ENCODE measurements at regions not wholly inside any gene's neighbourhood (a gene's known extent, or its start where the extent isn't known, plus 50 kb on each side); places are given as distances from the start of the nearest gene placed in this dataset.
"Not testable (repeated sequence)": the region's sequence is repeated elsewhere in the genome, so short reads cannot be mapped to it uniquely, and the experiment has no call there.

GRCh38 chr2:234898534-234899053 lies 53.2 kb upstream of the SH3BP4 start:
- no peak for DNase-seq

GRCh38 chr2:234888442-234888841 lies 63.4 kb upstream of the SH3BP4 start:
- not testable (repeated sequence) for DNase-seq

- DNase-seq: no peak
Measured at GRCh38 chr2:234887195-234887594, 64.6 kb upstream of the SH3BP4 start.

- no peak for DNase-seq
Measured at GRCh38 chr2:234885886-234886285, 65.9 kb upstream of the SH3BP4 start.

DNA sequence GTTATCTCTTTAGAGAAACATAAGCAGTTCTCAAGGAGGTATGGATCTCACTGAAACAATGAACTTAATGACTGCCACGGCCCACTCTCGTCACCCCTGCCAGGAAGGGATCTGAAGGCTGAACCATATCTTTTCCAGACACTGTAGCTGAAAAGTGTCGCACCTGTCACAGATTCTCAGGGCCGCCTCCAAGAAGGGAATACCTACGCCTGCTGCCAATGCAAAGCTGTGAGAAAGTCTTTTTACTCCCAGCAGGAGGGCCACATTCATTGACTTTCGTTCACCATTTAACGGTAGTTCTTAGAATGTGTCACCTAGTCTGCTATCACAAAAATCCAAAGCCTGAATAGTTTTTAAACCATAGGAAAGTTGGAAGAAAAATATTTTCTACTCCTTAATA lies 66.7 kb upstream of the SH3BP4 start:
- DNase-seq: no peak

- no peak for DNase-seq
Measured at GRCh38 chr2:234884591-234884990, 67.2 kb upstream of the SH3BP4 start.

GRCh38 chr2:234881413-234882241 lies 70.2 kb upstream of the SH3BP4 start:
- no peak for DNase-seq

DNA sequence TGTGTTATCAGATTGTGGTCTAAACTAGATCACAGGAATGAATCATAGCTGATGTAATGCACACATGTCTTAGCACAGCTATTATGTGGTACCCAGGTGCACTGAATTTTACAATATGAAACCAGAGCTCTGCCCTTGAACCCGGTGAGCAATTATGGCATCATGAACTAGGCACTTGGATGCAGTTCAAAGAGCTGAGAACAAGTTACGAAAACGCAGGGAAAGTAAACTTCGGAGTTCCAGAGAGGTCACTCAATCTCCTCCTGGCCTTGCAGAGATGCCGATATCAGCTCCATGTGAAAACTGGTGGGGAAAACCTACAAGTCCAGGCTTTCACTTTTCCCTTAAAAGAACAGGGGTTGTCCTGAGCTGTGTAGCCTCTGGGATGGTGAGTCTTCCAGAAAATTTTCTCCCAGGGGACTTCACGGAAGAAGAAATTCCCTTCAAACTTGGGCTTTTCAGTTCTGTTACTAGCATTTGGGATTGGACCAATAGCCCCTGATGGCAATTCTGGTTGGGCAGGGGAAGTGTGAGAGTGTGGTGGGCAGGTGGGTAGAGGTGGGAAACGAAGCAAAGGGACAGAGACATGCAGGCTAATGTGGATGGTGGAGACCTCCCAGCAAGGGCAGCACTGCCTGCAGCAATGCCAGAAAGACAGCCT lies 71.1 kb upstream of the SH3BP4 start:
- DNase-seq: no peak

DNA sequence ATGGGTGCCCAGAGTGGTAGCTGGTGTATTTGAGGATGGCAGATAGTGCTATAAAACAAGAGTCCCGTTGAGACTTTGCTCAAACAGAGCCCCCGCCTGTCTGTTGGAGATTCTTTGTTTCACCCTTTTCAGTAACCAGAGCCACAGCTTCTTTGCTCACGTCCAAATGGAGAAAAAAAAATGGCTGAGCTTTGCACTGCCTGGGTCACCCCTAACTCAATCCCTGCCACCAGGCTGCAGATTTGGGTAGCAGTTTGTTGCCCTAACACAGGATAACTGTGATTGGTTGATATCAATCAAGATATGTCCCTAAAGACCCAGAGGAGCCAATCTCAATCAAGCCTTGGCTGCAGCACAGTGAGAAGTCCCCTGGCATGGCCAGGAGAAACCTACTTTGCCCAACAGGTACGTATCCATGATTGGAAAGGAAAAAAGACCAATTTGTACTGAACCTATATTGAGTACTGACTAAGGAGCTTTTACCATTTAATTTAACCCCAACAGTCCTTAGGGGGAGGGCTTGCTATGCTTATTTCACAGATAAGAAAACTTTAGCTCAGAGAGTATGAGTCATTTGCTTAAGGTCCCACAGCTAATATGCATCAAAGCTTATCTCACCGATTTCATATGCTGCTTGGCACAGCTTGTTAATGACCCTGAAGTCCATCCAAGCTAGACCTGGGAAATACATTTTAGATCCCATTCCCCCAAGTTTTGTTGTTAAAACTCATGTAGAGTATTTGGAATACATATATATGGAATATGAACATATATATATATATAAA lies 72.0 kb upstream of the SH3BP4 start:
- no peak for DNase-seq

DNA sequence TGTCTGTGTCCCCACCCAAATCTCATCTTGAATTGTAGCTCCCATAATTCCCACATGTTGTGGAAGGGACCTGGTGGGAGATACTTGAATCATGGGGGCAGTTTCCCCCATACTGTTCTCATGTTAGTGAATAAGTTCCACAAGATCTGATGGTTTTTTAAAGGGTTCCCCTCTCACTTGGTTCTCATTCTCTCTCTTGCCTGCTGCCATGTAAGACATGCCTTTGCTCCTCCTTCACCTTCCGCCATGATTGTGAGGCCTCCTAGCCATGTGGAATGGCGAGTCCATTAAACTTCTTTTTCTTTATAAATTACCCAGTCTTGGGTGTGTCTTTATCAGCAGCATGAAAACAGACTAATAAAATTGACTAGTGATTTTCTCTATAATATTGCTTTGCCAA lies 75.2 kb upstream of the SH3BP4 start:
- DNase-seq: not testable (repeated sequence)

DNA sequence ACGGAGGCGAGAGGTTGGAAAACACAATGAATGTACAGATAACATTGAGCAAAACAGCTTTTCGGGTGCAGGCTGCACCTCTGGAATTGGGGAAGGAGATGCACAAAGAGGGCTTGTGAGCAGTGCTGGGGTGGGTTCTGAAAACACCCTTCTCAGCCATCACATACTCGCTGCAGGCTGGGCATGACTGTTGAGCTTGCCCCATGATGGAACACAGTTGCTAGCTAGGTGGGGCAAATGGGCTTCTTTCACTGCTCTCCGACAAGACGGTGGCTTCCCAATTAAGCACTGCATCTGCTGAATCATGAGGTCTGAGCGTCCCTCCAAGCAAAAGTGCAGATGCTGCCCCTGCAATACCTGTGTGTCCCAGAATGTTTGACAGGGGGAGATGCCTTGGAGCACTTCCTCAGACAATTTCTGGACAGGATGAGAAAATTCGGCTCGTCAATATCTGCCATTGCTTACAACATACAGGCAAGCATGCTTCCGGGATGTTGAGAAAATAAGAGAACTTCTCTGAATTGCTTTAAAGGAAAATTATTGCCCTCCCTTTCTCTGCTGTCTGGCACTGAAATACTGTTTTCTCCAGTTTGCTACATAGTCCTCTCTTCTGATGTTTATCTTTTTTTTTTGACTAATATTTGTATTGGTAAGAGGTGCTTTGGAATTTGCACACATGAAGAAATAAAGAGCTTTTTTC lies 77.3 kb upstream of the SH3BP4 start:
- DNase-seq: no peak

GRCh38 chr2:234873828-234874173 lies 78.0 kb upstream of the SH3BP4 start:
- no peak for DNase-seq

- no peak for DNase-seq
Measured at GRCh38 chr2:234873103-234873827, 78.6 kb upstream of the SH3BP4 start.

DNA sequence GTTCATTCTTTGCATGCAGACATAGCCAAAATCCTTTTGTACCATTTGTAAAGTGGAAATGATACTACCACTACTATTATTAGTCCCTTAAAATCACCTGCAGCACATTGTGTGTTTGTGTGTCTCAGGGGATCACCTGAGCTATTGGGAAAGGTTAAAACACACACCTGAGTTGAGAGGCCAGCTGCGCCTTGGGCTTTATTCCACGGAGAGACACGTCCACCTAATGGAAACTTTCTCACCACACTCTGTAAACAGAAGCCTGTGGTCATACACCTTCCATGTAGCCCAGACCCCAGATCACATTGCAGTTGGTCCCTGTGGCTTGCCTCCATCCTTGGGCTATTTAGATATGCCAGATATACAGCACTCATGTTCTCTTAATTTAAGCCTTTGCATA lies 81.8 kb upstream of the SH3BP4 start:
- DNase-seq: no peak

- DNase-seq: no peak
Measured at GRCh38 chr2:234869164-234869563, 82.7 kb upstream of the SH3BP4 start.

DNA sequence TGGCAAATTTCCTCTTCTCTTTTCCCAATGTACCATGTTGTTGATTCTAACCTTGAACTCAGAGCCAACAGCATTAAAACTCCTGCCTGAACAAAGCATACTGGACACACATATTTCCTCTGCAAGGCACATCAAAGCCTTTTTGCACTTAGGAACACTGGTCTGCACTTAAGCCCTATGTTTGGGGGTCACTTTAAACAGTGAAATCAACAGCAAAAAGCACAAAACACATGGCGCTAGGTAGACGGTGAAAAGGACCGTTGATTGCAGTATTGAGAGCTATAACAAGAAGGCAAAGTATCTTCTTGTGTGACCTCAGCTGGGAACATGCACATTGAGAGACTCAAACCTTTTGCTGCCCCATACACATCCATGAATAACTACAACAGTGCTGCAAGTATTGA lies 83.9 kb upstream of the SH3BP4 start:
- DNase-seq: no peak

DNA sequence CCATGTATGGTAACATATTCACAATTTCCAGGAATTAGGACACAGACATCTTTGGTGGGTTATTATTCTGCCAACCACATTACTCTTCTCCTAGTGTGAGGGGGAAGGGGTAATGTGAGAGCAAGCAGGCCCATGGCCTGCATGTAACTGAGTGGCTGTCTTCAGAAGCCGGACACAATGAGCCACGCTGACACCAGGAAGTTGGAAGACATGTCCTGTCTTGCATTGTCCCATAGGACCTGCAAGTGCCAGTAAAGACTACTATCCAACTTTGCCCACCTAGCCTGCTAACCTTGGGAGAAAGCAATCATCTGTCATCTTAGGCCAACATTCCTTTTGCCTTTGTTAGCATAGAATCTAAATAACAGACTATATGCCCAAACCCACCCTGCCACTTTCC lies 86.2 kb upstream of the SH3BP4 start:
- no peak for DNase-seq

- no peak for DNase-seq
Measured at GRCh38 chr2:234865040-234865439, 86.8 kb upstream of the SH3BP4 start.

DNA sequence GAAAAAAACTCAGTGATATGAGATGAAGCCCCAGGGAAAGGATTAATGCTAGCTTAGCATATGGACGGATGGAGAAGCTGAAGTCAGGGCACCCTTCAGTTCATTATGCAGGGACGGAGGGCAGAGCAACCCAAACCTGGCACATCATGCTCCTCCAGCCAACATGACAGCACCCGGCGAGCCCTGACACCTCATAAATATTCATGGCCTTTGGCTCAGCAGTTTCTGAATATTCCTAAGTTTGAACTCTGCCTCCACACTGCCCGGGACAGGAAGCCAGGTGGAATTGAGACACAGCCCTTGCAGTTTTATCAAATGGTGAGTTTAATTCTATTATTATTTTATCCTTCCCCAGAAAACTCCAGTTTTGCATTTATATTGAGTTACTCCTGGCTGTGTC lies 87.3 kb upstream of the SH3BP4 start:
- DNase-seq: no peak

GRCh38 chr2:234863043-234863934 lies 88.5 kb upstream of the SH3BP4 start:
- peak; percentile 72 for DNase-seq
